ENCODE measurements at regions not wholly inside any gene's neighbourhood (a gene's known extent, or its start where the extent isn't known, plus 50 kb on each side); places are given as distances from the start of the nearest gene placed in this dataset.
"Not testable (repeated sequence)": the region's sequence is repeated elsewhere in the genome, so short reads cannot be mapped to it uniquely, and the experiment has no call there.

DNA sequence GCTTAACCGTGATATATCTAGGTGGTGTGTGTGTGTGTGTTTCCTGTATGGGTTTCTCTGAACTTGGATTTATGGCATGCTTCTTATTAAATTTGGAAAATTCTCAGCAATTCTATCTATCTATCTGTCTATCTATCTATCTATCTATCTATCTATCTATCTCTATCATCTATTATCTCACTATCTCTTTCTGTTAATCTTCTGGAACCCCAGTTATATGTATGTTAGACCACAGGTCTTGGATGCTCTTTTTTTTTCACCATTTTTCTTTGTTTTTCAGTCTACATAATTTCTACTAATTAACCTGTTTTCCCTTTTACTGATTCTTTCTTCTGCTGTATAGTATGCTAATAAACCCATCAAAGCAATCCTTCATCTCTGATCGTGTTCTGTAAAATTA, 538.0 kb downstream of the PTPRU start:
- DNase-seq, result no peak

- no peak for DNase-seq
Observed at GRCh38 chr1:29772584-29773100, 536.3 kb downstream of the PTPRU start.

DNA sequence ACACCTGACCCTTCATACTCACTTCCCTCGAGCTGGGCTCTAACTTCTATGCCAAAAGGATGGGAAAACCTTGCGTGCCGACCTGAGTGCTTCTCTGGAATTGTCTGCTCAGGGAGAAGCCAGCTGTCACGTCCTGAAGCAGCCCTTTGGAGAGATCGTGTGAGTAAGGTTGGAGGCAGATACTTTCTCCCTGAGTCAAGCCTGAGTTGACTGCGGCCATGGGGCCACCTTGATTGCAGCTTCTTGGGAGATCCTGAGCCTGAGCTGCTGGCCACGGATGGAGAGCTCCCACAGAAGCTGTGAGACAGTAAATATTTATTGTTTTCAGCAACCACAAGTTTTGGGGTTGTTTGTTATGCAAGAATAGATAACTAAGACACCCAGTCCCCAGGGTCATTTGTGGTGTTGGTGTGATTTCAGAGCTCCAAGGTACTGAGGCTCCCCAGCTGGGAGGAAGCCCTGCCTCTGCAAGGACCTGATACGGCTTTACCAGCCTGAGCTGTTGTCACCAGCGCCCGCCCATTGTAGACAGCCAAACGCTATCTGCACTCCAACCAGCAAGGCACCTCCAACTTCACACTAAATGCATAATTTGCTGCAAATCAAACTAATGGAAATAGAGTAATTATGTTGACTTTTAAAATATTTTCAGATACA, 531.6 kb downstream of the PTPRU start:
- no peak for DNase-seq

GRCh38 chr1:29767088-29767685, 530.9 kb downstream of the PTPRU start:
- no peak for DNase-seq

DNA sequence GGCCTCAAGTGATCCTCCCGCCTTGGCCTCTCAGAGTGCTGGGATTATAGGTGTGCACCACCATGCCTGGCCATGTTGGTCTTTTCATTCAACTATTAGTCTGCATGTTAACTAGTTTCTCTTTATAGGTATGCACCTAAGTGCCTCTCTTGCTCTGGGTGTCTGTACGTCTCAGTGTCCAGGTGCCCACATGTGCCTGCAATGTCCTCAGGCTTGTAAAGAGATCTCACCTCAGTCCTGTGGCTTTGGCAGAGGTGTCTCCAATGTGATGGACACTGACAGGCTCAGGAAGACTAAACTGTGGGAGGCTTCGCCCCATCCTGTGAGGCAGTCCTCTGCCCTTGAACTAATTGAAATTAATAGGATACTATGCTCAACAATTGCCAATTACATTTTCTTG, 526.3 kb downstream of the PTPRU start:
- no peak for DNase-seq

DNA sequence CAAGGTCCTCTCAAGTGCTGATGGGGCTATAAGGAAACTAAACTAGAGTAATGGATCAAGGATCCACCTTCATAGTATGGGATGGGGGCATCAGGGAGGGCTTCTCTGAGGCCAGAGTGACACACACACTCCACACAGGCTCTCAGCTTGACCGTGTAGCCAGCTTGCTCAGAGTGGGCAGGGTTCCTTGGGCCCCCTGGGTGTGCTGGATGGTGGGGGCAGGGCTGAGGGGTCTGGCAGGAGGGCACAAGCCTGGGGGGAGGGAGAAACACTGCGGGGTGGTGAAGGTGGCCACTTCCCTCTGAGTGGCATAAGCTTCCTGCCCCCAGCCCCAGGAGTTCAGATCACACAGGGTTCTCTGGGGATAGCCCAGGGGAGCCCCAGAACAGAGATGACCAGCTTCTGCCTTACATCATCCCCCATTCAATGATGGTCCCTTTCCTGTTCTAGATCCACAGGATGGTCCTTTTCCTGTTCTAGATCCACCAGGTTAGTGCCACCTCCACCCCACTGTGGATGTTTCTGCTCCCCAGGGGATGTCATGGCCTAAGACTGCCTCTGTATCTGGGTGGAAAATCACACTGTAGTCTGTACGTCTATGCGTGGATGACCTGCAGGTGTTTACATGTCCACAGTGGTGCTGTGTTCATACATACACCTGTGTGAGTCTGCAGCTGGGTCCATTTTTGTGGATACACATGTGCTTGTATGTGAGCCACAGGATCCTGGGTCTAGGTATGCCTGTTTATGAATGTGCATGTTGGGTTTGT, 525.0 kb downstream of the PTPRU start:
- DNase-seq, result no peak

DNA sequence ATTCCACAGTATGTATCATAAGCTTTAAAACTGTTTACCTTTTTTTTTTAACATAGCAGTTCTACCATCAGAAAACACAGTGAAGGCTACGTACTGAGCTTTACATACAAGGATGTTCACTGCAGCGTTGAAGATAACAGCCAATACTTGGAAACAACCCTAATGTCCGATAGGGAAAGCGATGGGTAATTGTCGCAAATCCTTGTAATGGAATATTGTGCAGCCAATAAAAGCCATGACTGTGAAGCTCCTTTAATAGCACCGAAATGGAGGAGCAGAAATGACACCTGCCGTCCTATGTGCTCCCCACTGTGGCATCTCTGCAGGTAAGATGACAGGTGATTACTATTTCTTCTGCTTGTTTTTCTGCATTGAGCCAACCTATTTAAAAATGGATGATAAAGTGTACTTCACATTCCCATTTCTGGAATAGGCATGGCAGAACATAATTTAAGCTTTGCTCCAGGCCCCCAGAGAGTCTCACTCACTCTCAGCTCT, 523.8 kb downstream of the PTPRU start:
- no peak for DNase-seq

GRCh38 chr1:29758781-29759499, 522.6 kb downstream of the PTPRU start:
- DNase-seq, result no peak

DNA sequence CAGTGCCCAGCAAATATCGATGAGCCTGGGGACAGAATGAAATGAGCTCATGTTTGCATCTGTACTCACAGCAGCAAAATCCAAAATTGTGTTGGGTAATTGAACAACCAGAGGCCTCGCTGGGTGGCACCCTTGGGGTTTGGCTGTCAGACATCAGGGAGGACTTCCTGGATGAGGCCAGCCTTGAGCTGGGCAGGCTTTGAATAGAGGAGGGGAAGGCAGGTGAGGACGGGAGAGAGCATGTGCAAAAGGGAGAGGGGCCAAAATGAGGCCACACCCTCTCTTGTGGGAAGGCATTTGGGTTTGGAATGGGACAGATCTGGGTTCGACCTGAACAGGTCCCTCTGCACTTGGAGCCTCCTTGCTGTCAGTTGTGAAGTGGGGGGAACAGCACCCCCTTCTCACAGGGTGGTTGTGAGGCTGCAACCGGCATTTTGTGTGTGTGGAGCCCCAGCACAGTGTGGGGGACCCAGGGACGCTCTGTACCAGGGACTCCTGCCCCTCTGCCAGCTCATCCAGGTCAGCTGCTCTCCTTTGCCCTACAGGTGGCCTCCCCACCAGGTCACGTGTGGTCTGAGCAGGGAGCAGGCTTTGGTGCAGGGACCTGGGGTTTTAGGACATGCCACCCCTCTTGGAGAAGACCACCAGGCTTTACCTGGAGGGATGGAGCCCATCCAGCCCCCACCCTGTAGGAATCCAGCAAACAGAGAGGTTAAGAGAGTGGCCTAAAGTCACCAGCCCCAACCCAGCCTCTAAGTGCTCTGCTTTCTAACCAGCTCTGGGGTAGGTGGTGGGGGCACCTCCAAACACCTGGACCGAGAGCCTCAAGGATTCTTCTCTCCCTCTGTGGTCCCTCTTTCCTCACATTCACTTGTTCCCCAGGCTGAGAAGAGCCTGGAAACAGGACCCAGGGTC, 521.8 kb downstream of the PTPRU start:
- DNase-seq, result no peak

DNA sequence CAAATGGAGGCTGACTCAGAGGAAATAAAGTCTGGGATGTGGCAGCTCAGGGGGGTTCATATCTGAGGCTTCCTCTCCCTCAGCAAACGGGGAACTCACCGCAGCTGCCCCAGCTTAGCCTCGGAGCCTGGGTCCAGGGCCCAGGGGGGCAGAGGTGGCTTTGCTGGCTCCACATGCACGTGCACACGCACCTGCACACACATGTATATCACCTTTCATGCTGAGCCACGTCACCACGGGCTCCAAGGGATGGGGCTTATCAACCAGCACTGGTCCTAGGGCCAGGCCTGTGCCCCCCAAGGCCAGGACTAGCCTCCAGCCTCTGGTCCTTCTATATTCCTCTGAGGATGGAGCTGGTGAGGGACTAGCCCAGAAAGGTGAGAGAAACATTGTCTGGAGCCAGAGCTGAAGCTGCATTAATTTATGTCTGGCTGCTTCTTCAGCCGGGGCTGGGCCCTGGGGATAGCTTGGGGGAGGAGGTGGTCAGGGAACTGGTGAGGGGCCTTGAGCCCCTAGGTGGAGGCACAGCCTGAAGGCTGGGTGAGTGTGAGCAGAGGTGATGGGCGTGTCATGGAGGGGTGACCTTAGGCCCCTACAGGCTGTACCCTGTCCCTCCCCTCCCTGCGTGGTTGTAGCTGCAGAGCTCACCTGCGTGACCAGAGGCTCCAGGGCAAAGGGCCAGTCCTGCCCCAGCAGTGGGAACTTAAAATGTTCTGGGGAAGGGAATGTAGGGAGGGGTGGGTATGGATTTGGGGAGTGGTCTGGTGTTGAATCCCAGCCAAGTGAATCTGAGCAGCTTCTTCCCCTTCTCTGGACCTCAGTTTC, 520.8 kb downstream of the PTPRU start:
- DNase-seq, result no peak

DNA sequence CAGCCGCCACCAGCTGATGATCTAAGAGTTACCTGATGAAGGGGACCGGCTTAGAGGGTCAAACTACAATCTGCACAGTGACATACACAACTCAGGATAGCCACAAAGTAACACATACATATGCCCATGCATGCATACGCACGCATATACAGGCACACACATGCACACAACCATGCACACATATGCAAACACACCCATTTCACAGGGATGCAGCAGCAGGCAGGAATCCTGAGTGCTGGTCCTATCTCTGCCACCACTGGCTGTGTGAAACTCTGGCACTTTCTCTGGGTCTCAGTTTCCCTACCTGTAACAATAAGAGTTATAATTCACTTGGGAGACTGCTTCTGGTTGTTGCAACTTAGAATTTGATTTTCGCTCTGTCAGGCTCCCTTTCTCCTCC, 520.2 kb downstream of the PTPRU start:
- no peak for DNase-seq

DNA sequence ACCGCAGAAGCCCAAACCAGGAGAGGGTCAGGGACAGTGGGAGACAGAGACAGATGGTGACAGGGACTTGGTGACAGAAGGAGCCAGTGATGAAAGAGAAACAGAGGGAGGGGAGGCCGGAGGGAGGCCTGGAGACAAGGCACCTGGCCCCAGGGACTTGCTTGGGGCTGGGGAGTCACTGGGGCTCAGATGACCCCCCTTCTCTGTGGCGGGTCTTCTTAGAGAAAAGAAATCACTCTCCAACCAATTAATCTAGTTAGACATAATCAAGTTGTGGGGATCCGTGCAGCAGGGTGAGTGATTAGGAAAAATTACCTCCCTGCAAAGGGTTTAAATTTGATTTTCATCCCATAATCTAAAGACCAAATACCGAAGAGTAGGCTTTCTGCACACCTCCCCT, 519.8 kb downstream of the PTPRU start:
- DNase-seq, result no peak

GRCh38 chr1:29755412-29756015, 519.2 kb downstream of the PTPRU start:
- DNase-seq, result not testable (repeated sequence)

DNA sequence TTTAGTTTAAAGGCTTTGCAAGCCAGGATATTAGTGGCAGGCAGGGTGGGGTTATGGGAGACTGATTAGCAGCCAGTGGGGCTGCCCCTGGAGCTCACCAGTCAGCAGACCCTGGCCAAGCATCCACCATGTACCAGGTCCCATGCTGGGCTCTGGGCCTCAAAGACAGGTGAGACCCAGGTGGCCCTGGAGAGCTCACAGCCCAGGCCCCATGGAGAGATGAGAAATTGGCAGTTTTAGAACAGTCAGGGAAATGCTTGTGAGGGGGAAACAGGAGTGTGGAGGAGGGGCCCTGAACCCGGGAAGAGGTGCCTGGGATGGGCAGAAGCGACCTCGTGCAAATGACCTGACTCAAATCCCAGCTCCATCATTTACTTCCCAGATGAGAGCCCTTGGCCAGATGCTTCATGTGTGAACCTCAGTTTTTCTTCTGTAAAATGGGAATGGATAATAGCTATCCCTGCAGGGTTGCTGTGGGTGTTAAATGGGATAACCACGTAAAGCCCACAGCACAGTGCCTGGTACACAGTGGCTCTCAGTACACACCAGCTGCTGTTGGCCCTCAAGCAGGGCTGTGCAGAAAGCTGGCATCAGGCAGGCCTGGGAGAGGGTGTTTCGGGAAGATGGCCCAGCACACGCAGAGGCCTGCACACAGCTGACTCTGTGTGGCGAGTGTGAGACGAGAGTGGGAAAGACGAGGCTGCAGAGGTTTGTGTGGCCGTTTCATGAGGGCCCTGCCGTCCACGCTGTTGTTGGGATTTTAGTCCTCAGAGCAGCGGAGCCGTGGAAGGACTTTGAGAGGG, 518.5 kb downstream of the PTPRU start:
- no peak for DNase-seq

- DNase-seq, result no peak
Observed at GRCh38 chr1:29753771-29754572, 517.6 kb downstream of the PTPRU start.

GRCh38 chr1:29753244-29753643, 516.9 kb downstream of the PTPRU start:
- DNase-seq, result no peak

GRCh38 chr1:29752141-29752540, 515.8 kb downstream of the PTPRU start:
- DNase-seq, result no peak

- DNase-seq, result no peak
Observed at GRCh38 chr1:29749024-29749945, 513.0 kb downstream of the PTPRU start.
